HEK293 (cell line): ENCODE measurements at regions not wholly inside any gene's neighbourhood (a gene's known extent, or its start where the extent isn't known, plus 50 kb on each side); places are given as distances from the start of the nearest gene placed in this dataset.

ENCODE experiments used
- CTCF ChIA-PET: fragments of 350-600 bp; formaldehyde crosslinking; extraction: SDS; loops from one replicate; lab custom pipeline; 2021; ENCODE audit warnings: antibody characterized with exemption; lab: Yijun Ruan, JAX
- POLR2A ChIA-PET: fragments of 300-600 bp; formaldehyde crosslinking; extraction: SDS; loops from one replicate; lab custom pipeline; 2020; ENCODE audit warnings: antibody characterized with exemption, inconsistent platforms; lab: Yijun Ruan, JAX
- H3K27ac ChIP-seq: fragments of 200-500 bp; sonication (Bioruptor generic); 2 replicates; pipeline ENCODE4 v1.5.1; 2014; ENCODE audit warnings: low read depth, low read length, control low read depth, inconsistent platforms; ENCODE audit errors: extremely low read depth
- H3K36me3 ChIP-seq, 2 experiments: fragments of 200-500 bp in 1 of 2; sonication (Bioruptor generic) in 1 of 2; 1 replicate in 1 of 2; 2 replicates in 1 of 2; pipeline ENCODE4 v1.5.1; 2014 to 2017; ENCODE audit warnings: inconsistent platforms in 2 of 2, low read length in 2 of 2; ENCODE audit not compliant: control insufficient read depth in 2 of 2, insufficient read depth in 1 of 2
- H3K4me1 ChIP-seq: fragments of 200-500 bp; sonication (Bioruptor generic); 2 replicates; pipeline ENCODE4 v1.5.1; 2014; ENCODE audit warnings: mild to moderate bottlenecking, low read length, inconsistent platforms; ENCODE audit not compliant: control insufficient read depth, insufficient read depth
- H3K4me3 ChIP-seq: 2 replicates; pipeline ENCODE4 v1.5.1; 2011; ENCODE audit warnings: low read depth, mild to moderate bottlenecking, control low read depth, low read length, moderate library complexity
- H3K9me3 ChIP-seq: fragments of 200-500 bp; sonication (Bioruptor generic); 2 replicates; pipeline ENCODE4 v1.5.1; 2014; ENCODE audit warnings: low read depth, low read length, inconsistent platforms; ENCODE audit not compliant: control insufficient read depth, insufficient read depth
- BCL11B ChIP-seq: fragments of 450-650 bp; formaldehyde crosslinking; IDR thresholded peaks from 2 replicates; pipeline ENCODE4 v1.5.1; 2016; ENCODE audit warnings: low read depth, missing biosample characterization, missing genetic modification characterization
- EGR2 ChIP-seq: fragments of 450-650 bp; formaldehyde crosslinking; IDR thresholded peaks from 2 replicates; pipeline ENCODE4 v1.5.1; 2016; ENCODE audit warnings: low read depth, missing biosample characterization, missing genetic modification characterization
- GLI2 ChIP-seq: fragments of 450-650 bp; formaldehyde crosslinking; IDR thresholded peaks from 2 replicates; pipeline ENCODE4; 2017; ENCODE audit warnings: missing biosample characterization, missing genetic modification characterization, low read depth, borderline replicate concordance
- MZF1 ChIP-seq: fragments of 450-650 bp; formaldehyde crosslinking; IDR thresholded peaks from 2 replicates; pipeline ENCODE4 v1.5.1; 2017; ENCODE audit warnings: missing biosample characterization, missing genetic modification characterization, borderline replicate concordance
- SALL2 ChIP-seq: fragments of 450-650 bp; formaldehyde crosslinking; IDR thresholded peaks from 2 replicates; pipeline ENCODE4 v1.5.0; 2017; ENCODE audit warnings: missing biosample characterization, mild to moderate bottlenecking, missing genetic modification characterization, borderline replicate concordance
- SCRT2 ChIP-seq: fragments of 450-650 bp; formaldehyde crosslinking; IDR thresholded peaks from 2 replicates; pipeline ENCODE4 v1.5.1; 2016; ENCODE audit warnings: missing biosample characterization, missing genetic modification characterization
- ZBTB17 ChIP-seq: fragments of 450-650 bp; formaldehyde crosslinking; IDR thresholded peaks from 2 replicates; pipeline ENCODE4 v1.5.1; 2016; ENCODE audit warnings: missing biosample characterization, missing genetic modification characterization
- ZEB2 ChIP-seq: fragments of 450-650 bp; formaldehyde crosslinking; IDR thresholded peaks from 2 replicates; pipeline ENCODE4 v1.5.1; 2016; ENCODE audit warnings: missing biosample characterization, missing genetic modification characterization
- ZNF157 ChIP-seq: fragments of 450-650 bp; formaldehyde crosslinking; IDR thresholded peaks from 2 replicates; pipeline ENCODE4 v1.5.1; 2016; ENCODE audit warnings: missing biosample characterization, missing genetic modification characterization
- ZNF266 ChIP-seq: fragments of 450-650 bp; formaldehyde crosslinking; IDR thresholded peaks from 2 replicates; pipeline ENCODE4 v1.5.1; 2016; ENCODE audit warnings: missing biosample characterization, missing genetic modification characterization, low read depth
- ZNF354C ChIP-seq: fragments of 450-650 bp; formaldehyde crosslinking; IDR thresholded peaks from 2 replicates; pipeline ENCODE4 v1.5.1; 2016; ENCODE audit warnings: missing biosample characterization, missing genetic modification characterization, low read depth, borderline replicate concordance
- ZNF501 ChIP-seq: fragments of 450-650 bp; formaldehyde crosslinking; IDR thresholded peaks from 2 replicates; pipeline ENCODE4 v1.5.1; 2016; ENCODE audit warnings: missing biosample characterization, missing genetic modification characterization
- ZNF544 ChIP-seq: fragments of 450-650 bp; formaldehyde crosslinking; IDR thresholded peaks from 2 replicates; pipeline ENCODE4 v1.5.0; 2017; ENCODE audit warnings: missing biosample characterization, missing genetic modification characterization
- ZNF677 ChIP-seq: fragments of 450-650 bp; IDR thresholded peaks from 2 replicates; pipeline ENCODE4 v1.5.0; 2018; ENCODE audit warnings: missing biosample characterization, mild to moderate bottlenecking, missing genetic modification characterization, moderate library complexity
- ZNF701 ChIP-seq: fragments of 450-650 bp; formaldehyde crosslinking; IDR thresholded peaks from 2 replicates; pipeline ENCODE4 v1.5.1; 2016; ENCODE audit warnings: missing biosample characterization, missing genetic modification characterization
- ZNF747 ChIP-seq: fragments of 450-650 bp; formaldehyde crosslinking; IDR thresholded peaks from 2 replicates; pipeline ENCODE4 v1.5.1; 2016; ENCODE audit warnings: missing biosample characterization, missing genetic modification characterization
- TF ChIP-seq, protein P1 (sequence below): fragments of 450-650 bp; formaldehyde crosslinking; IDR thresholded peaks from 2 replicates; pipeline ENCODE4 v1.5.1; 2016; ENCODE audit warnings: missing biosample characterization, missing genetic modification characterization, borderline replicate concordance
- TF ChIP-seq, protein P2 (sequence below): fragments of 450-650 bp; IDR thresholded peaks from 2 replicates; pipeline ENCODE4 v1.5.1; 2018; ENCODE audit warnings: missing biosample characterization, mild to moderate bottlenecking, missing genetic modification characterization
- TF ChIP-seq, protein P3 (sequence below): fragments of 450-650 bp; formaldehyde crosslinking; IDR thresholded peaks from 2 replicates; pipeline ENCODE4 v1.5.1; 2016; ENCODE audit warnings: missing biosample characterization, missing genetic modification characterization, borderline replicate concordance

DNA sequence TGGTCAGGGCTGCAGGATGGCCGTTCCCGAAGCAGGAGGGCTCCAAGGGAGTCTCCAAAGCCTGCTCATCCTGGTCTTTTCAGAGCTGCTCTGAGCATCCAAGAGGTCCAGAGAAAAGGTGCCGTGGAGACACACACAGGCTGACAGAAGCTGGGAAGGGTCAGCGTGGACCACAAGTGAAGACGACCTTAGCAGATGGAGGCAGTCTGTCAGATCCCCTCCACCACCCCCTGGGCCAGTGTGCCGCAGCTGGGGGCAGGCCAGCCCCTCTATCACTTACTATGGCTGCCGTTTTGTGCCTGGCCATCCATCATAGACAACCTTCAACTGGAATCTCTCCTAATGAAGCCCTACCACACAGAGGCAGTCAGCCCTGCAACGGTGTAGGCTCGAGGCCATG, 335.1 kb upstream of the RGMA start (continued):
- no peak for TF ChIP-seq BCL11B

DNA sequence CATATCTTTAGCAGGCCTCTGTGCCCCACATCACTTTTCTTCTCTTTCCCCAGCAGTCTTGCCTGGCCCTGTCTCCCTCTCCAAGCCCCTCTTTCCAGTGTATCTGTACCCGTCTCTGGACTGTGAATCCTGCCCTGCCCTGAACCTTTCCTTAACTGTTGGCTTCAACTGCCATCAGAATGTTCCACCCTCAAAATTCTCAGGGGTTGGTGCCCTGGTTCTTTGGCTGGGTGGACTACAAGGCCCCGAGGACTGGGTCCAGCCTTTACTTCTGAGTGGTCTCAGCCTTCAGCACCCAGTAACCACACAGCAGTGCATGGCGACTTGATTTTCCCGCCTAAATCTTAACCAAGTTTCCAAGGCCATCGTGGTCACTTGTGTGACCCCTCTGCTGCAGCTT, 333.5 kb upstream of the RGMA start:
- ChIA-PET POLR2A (no interaction called here), CTCF (interaction anchor here (0.6 kb wide), 1 partner anchor 1243 kb away, joined by 3 read pairs; no protein-coding TSS in a partner anchor)
- Histone ChIP-seq H3K9me3 (no peaks in the 10 kb centered on the region), H3K4me1 (no peaks in the 10 kb centered on the region), H3K27ac (no peak overlapping the region), H3K36me3 (no peaks in the 10 kb centered on the region), H3K4me3 (no peak overlapping the region)
- TF ChIP-seq ZNF677 (tag by site-specific recombination) (no peak), ZNF266 (tag by site-specific recombination) (no peak), SCRT2 (no peak), ZNF157 (tag by site-specific recombination) (no peak), MZF1 (tag by site-specific recombination) (no peak), ZNF747 (no peak), ZNF544 (no peak), ZBTB17 (tag by site-specific recombination) (no peak), SALL2 (no peak)
- TF ChIP-seq, protein P1, sequence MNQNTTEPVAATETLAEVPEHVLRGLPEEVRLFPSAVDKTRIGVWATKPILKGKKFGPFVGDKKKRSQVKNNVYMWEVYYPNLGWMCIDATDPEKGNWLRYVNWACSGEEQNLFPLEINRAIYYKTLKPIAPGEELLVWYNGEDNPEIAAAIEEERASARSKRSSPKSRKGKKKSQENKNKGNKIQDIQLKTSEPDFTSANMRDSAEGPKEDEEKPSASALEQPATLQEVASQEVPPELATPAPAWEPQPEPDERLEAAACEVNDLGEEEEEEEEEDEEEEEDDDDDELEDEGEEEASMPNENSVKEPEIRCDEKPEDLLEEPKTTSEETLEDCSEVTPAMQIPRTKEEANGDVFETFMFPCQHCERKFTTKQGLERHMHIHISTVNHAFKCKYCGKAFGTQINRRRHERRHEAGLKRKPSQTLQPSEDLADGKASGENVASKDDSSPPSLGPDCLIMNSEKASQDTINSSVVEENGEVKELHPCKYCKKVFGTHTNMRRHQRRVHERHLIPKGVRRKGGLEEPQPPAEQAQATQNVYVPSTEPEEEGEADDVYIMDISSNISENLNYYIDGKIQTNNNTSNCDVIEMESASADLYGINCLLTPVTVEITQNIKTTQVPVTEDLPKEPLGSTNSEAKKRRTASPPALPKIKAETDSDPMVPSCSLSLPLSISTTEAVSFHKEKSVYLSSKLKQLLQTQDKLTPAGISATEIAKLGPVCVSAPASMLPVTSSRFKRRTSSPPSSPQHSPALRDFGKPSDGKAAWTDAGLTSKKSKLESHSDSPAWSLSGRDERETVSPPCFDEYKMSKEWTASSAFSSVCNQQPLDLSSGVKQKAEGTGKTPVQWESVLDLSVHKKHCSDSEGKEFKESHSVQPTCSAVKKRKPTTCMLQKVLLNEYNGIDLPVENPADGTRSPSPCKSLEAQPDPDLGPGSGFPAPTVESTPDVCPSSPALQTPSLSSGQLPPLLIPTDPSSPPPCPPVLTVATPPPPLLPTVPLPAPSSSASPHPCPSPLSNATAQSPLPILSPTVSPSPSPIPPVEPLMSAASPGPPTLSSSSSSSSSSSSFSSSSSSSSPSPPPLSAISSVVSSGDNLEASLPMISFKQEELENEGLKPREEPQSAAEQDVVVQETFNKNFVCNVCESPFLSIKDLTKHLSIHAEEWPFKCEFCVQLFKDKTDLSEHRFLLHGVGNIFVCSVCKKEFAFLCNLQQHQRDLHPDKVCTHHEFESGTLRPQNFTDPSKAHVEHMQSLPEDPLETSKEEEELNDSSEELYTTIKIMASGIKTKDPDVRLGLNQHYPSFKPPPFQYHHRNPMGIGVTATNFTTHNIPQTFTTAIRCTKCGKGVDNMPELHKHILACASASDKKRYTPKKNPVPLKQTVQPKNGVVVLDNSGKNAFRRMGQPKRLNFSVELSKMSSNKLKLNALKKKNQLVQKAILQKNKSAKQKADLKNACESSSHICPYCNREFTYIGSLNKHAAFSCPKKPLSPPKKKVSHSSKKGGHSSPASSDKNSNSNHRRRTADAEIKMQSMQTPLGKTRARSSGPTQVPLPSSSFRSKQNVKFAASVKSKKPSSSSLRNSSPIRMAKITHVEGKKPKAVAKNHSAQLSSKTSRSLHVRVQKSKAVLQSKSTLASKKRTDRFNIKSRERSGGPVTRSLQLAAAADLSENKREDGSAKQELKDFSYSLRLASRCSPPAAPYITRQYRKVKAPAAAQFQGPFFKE (tag by site-specific recombination), result no peak
- TF ChIP-seq, protein P2, sequence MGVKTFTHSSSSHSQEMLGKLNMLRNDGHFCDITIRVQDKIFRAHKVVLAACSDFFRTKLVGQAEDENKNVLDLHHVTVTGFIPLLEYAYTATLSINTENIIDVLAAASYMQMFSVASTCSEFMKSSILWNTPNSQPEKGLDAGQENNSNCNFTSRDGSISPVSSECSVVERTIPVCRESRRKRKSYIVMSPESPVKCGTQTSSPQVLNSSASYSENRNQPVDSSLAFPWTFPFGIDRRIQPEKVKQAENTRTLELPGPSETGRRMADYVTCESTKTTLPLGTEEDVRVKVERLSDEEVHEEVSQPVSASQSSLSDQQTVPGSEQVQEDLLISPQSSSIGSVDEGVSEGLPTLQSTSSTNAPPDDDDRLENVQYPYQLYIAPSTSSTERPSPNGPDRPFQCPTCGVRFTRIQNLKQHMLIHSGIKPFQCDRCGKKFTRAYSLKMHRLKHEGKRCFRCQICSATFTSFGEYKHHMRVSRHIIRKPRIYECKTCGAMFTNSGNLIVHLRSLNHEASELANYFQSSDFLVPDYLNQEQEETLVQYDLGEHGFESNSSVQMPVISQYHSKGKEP, result no peak

DNA sequence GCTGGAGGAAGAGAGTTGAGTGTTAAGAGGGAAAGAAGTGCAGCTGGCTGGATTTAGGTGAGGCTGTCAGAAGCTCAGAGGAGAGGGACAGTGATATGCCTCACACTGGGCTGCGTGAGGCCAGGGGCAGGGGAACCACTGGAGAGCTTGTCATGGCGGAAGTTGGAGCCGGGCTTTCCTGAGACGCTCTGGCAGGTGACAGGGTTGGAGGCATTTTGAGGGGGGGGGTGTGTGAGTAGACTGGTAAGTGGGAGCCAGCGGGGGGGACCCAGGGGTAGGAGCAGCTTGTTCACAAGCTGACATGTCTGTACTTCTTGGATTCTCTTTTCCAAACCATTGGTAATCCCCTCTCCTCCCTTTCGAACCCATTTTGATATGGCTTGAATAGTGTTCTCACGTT, 331.5 kb upstream of the RGMA start:
- ChIA-PET CTCF (no interaction called here), POLR2A (no interaction called here)
- TF ChIP-seq ZEB2 (no peak), ZNF544 (no peak), ZNF501 (tag by site-specific recombination) (no peak)
- no peak overlapping the region for H3K4me3 ChIP-seq
- no peaks in the 10 kb centered on the region for H3K9me3 ChIP-seq
- no peaks in the 10 kb centered on the region for H3K4me1 ChIP-seq
- no peak overlapping the region for H3K27ac ChIP-seq
- no peaks in the 10 kb centered on the region for H3K36me3 ChIP-seq

DNA sequence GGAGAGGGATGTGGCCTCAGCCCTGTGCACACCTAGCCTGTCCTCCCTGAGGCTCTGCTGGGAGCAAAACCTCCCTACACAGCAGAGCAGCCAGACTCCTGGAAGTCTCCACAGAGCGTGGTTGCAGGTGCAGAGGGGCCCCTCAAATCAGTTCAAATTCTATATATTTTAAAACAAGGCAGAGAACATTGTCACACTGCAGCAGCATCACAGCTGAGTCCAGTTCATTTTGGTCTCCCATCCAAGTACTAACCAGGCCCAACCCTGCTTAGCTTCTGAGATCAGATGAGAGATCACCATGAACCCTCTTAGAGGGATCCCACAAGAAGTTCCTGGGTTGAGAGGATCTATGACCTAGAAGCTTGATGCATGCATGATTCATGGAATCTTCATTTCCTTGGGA, 331.0 kb upstream of the RGMA start:
- H3K9me3 ChIP-seq, result no peaks in the 10 kb centered on the region
- CTCF ChIA-PET, result no interaction called here
- no peak for TF ChIP-seq ZNF354C (tag by site-specific recombination)
- TF ChIP-seq GLI2, result no peak
- no peak for TF ChIP-seq EGR2
- TF ChIP-seq ZNF701, result no peak
- TF ChIP-seq, protein P3, sequence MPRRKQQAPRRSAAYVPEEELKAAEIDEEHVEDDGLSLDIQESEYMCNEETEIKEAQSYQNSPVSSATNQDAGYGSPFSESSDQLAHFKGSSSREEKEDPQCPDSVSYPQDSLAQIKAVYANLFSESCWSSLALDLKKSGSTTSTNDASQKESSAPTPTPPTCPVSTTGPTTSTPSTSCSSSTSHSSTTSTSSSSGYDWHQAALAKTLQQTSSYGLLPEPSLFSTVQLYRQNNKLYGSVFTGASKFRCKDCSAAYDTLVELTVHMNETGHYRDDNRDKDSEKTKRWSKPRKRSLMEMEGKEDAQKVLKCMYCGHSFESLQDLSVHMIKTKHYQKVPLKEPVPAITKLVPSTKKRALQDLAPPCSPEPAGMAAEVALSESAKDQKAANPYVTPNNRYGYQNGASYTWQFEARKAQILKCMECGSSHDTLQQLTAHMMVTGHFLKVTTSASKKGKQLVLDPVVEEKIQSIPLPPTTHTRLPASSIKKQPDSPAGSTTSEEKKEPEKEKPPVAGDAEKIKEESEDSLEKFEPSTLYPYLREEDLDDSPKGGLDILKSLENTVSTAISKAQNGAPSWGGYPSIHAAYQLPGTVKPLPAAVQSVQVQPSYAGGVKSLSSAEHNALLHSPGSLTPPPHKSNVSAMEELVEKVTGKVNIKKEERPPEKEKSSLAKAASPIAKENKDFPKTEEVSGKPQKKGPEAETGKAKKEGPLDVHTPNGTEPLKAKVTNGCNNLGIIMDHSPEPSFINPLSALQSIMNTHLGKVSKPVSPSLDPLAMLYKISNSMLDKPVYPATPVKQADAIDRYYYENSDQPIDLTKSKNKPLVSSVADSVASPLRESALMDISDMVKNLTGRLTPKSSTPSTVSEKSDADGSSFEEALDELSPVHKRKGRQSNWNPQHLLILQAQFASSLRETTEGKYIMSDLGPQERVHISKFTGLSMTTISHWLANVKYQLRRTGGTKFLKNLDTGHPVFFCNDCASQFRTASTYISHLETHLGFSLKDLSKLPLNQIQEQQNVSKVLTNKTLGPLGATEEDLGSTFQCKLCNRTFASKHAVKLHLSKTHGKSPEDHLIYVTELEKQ (tag by site-specific recombination), result no peak

More for the DNA sequence above, 331.0 kb upstream of the RGMA start:
- POLR2A ChIA-PET, result no interaction called here
- H3K36me3 ChIP-seq, result no peaks in the 10 kb centered on the region
- no peak overlapping the region for H3K27ac ChIP-seq
- no peaks in the 10 kb centered on the region for H3K4me1 ChIP-seq
- no peak overlapping the region for H3K4me3 ChIP-seq
